NCI-H1048 (cell line): ENCODE measurements at regions not wholly inside any gene's neighbourhood (a gene's known extent, or its start where the extent isn't known, plus 50 kb on each side); places are given as distances from the start of the nearest gene placed in this dataset.

Experiments
- DNase-seq: peaks from one replicate; lab custom pipeline; 2025; lab: John Stamatoyannopoulos, UW

DNA sequence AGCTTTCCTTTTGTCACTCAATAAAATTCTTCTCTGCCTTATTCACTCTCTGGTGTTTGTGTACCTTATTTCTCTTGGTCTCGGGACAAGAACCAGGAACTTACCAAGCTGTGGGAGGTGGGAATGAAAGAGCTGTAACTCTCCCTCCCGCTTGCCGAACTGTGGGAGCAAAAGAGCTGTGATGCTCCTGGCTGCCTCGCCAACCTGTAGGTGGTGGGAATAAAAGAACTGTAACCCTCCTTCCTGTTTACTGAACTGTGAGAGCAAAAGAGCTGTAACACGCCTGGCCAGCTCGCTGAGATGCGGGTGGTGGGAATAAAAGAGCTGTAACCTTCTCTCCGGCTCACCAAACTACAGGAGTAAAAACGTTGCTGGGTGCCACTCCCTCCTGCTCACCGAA, 314.1 kb upstream of the LRIG3 start:
- DNase-seq = no peak

DNA sequence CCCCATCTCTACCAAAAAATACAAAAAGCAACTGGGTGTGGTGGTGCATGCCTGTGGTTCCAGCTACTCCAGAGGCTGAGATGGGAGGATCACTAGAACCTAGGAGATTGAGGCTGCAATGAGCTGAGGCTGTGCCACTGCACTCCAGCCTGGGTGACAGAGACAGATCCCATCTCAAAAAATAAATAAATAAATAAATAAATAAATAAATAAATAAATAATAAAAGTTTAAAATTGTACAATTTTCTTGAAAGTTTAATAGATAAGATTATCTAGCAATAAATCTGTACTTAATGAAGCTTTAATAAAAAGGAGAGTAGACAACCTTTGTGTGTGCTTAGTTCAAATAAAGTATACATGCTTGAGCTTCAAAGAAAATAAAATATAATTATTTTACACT, 310.0 kb upstream of the LRIG3 start:
- no peak for DNase-seq

DNA sequence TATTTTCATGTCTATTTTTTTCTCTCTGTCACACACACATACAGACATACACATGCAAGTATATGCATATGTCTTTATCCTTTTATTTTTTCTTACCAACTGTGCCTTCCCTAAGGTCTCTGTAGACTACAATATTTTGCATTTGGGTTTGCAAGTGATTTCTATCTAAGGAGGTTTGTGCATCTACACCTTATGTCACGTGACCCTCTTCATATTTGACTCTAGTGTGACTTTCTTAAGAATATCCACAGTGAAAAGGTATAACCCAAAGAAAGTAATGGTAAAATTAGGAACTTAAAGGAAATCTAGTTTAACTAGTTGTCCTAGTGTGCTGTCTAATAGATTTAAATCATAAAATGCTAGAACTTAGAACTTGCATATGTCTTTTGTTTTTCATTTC, 298.8 kb upstream of the LRIG3 start:
- no peak for DNase-seq

DNA sequence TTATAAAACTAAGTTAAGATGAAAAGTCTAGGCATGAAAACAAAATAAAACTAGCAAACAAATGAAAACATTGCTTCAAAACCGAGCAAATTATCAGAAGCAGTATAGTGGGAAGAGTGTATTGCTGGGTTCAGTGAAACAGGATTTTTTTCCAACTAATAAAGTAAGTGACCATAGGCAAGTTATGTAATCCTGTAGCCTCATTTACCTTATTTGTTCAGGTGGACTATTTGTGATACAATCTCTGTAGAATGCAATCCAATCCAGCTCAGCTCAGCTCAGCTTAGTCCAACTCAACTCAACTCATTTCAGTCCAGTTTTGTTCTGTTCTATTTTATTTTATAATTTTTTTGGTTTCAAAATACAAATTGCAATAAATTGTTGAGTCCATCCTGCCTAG, 276.7 kb upstream of the LRIG3 start:
- DNase-seq = no peak

DNA sequence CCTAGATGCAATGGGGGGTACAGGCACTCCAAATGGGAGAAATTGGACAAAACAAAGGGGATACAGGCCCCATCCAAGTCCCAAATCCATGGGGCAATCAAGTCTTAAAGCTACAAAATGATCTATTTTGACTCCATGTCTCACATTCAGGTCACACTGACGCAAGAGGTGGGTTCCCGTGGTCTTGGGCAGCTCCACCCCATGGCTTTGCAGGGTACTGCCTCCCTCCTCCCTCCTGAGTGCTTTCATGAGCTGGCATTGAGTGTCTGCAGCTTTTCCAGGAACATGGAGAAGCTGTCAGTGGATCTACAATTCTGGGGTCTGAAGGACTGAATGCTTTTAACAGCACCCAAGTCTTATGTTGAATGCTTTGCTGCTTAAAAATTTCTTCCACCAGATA, 274.5 kb upstream of the LRIG3 start:
- DNase-seq = no peak

DNA sequence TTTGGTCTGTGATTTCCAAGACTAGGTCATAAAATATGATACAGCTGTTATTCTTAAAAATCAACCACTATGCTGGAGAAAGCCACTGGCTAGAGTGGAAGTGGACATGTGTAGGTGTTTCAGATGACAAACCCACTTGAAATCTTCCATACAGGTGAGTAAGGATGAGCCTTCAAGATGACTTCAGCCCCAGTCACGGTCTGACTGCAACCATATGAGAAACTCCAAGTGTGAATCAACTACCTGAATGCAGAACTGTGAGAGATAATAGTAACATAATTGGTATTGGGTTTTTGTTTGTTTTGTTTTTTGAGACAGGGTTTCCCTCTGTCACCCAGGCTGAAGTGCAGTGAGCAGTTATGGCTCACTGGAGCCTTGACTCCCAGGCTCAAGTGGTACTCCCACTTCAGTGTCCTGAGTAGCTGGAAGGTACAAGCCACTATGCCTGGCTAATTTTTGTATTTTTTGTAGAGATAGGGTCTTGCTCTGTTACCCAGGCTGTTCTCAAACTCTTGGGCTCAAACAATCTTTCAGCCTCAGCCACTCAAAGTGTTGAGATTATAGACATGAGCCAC, 273.3 kb upstream of the LRIG3 start:
- no peak for DNase-seq

DNA sequence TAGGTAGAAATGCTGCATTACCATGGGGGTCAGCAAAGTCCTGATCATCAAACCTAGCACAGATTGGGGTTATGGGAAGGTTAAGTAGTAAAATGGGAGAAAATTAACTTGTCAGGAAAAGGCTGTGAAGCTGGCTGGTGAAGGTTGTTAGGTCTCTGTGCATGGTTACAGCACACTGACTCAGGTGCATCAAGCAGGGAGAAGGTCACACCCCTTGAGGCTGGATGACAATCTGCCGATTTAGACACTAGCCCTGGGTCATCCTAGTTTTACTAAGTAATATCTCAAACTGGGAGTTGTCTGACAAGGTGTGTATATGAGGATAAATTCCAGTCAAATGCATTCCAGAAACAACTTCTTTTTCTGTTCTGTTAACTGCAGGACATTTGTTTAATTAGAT, 271.1 kb upstream of the LRIG3 start:
- no peak for DNase-seq

DNA sequence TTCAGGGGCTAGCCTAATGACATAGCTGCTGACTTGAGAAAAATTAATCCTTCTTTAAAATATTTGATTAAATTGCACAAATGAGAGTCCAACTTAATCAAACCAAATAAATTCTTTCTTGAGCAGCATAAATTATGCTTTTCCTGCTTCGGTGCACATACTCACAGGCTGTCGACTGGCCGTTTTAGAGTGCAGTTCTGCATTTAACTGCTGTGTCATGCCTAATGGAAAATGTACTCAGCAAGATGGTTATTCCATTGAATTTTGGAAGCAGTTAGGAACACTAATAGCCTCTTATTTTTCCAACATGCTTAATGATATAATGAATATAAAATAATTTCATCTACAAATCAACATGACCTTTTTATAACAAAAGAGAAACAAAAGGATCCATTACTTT, 266.1 kb upstream of the LRIG3 start:
- DNase-seq = no peak

DNA sequence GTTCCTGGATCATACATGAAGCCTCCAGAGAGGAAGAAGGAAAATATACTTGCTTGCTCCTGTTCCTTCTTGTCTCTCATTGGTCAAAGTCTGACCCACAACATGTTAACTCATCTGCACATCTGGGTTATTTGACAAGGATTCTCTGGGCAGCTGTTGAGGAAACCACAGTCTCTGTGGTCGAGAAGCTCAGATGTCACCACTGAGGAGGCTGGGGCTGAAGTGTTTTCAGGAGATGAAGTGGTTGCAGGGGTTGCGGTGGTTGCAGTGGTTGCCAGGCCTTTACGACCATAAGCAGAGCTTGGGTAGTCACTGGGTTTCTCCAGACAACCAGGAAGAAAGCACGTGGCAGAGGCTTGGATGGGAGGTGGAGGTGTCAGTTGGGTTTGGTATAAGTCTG, 265.0 kb upstream of the LRIG3 start:
- DNase-seq = no peak

DNA sequence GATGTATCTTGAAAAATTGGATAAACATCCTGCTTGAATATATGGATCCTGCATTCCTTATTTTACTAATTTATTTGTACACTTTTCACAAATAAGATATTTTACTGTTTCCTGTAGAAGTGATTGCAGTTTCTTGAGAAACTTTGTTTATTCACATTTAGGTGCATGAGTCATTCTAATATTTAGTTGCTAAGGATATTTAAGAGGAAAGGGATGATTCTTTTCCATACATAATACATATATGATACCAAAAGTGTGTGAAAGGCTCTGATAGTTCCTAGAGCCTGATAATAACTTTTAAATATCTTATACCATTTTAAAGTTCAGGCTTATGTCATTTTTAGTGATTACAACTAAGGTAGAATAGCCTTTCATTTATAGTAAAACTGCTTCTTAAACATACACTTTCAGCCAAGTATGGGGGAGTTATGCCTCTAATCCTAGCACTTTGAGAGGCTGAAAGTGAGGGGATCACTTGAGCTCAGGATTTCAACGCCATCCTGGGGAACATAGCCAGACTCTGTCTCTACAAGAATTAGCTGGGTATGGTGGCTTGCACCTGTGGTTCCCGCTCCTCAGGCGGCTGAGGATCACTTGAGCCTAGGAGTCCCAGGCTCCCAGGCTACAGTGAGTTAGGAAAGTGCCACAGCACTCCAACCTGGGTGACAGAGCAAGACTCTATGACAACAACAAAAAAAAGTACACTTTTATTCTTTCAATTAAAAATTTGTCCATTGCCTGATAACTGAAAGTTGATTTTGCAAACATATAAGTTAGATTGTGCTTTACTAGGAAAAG, 262.6 kb upstream of the LRIG3 start:
- no peak for DNase-seq

DNA sequence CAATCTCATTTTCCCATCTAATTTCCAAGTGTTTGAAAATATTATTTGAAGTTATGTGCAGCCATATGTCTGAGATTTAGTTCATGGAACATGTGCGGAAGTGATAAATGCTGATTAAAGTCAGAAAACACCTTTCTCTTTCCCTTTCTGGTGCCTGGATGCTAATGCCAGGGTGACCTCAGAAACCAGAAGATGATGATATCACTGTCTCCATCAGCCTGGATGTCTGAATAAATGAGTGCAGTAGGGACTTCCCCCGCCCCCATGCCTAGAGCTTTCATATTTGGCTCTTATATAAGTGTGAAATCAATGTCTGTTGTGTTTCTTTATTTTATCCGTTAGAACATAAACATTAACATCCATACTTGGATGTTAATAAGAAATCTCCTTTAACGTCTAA, 261.9 kb upstream of the LRIG3 start:
- DNase-seq = no peak

DNA sequence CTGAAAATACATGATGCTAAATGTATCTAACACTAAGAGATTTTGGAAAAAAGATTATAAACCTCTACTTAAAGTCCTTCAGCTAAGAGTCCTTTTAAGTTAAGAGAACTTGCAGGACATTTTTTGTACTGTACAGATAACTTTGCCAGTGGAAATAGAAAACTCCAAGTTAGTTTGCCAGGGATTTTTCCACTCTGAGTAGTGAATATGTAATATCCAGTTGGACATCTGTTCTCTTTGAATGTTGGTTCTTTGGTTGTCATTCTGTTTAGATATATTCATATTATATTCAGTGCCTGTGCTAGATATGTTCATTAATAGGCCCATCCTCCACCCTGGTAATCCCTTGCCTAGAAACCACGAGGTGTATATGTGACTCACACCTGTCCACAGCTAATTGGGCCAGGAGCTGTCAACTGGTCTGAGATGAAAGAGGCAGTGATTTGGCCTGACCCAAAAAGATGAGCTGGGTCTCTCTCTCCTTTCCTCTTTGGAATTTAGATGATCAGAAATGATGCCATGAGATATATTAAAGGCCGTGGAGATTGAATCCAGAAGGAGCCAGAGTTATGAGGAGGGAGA, 261.0 kb upstream of the LRIG3 start:
- no peak for DNase-seq

DNA sequence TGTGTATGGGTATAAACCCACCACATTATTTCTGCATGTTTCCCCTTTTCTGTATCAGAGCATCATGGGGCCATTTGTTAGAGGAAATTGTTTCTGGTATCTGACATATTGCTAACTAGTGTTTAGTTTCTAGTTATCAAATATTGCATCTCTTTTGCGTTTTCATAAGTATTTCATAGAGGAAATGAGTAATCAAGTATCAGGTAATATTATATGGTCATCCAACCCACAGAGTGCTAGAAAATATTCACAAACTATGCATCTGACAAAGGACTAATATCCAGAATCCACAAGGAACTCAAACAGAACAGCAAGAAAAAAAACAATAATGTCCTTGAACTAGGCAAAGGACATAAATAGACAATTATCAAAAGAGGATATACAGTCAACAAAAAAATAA, 258.9 kb upstream of the LRIG3 start:
- DNase-seq = no peak

DNA sequence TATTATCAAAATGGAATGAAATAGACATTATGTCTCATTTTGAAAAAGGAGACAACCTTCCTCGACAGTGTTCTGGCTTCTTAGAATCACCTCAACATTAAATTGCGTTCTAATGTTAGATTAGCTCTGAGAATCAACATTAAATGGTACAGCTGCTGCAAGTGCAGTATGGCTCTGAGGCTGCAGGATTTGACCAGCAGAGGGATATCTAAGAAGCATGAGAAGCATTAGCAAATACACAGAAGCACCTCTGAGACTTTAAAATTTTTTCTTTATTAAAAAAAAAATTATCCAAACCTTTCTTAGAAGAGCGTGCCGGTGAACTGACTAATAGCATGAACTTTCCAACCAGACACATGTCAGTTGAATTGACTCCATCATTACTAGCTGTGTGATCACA, 253.4 kb upstream of the LRIG3 start:
- no peak for DNase-seq

DNA sequence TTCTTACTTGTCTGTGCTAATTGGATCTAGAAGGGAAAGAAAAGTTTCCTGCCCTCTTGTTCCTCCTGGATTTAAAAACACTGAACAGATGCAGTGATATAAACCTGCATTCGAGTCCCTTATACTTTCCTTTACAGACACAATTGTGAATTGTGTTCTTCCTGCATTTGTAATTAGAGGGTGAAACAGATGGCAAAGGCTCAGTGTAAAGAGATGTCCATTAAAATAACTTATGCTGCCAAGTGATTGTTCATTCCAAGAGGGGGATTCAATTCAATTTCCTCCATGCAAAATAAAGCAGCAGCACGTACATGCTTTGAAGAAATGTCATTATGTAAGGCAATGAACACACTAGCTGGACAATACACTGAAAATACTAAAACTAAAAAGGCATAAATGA, 248.3 kb upstream of the LRIG3 start:
- no peak for DNase-seq

DNA sequence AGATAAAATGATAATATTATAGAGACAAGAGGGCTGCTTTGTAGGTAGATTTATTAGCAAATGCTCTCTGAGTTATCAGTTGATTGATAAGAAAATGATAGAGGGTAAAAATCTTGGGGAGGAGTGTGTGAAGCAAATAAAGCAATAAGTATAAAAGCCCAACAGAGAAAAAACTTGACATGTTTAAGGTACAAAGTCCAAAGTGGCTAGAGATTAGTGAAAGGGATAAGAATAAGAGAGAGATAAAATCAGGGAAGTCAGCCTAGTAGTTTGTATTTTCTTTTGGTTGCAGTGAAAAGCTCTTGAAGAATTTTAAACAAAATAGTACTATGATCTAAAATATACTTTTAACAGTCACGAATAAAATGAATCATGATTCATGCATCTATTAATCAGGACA, 246.2 kb upstream of the LRIG3 start:
- DNase-seq = no peak

DNA sequence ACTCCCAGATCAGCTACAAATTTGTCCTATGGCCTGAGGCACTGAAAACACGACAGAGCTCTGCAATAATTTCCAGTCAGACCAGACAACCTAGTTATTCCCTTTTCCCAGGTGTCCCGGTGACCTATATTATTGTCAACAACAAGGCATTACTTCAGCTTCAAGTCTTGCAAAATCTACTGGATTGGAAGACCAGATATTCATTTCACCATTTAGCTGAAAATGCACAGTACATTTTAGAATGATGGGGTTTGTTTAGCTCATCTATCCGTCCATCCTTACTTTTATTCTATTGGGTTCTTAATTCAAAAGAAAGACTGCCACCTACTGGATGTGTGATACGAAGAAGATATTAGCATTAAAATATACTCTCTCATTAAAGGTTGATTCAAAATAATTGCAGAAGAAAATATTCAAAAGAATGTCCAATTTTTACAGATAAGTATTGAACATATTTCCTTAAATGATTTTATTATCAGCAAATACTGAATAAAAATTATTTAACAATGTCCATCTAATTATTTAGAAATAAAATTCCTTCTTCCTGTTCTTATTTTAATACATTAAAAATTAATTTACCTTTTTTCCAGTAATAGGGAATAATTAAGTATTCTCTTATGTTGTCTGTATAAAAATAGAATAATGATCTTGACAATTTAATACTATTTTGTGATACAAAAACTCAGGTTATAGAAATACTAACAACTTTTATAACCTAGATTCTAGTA, 244.9 kb upstream of the LRIG3 start:
- no peak for DNase-seq

DNA sequence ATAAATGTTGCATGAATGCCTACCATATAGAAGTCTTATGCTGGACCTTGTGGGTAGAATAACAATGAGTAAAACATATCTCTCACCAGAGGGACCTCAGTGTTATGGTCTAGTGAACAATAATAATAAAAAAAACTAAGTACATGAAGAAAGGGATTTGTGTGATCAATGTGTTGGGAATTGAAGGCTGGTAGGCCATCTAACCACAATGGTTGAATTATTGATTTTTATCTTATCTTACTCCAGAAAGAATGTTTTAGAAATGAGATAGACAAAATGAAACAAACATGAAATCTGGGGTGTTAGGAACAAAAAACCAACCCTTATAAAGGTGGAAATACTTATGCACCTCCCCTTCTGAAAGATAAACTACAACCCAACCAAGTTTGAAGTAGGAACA, 243.9 kb upstream of the LRIG3 start:
- DNase-seq = no peak

DNA sequence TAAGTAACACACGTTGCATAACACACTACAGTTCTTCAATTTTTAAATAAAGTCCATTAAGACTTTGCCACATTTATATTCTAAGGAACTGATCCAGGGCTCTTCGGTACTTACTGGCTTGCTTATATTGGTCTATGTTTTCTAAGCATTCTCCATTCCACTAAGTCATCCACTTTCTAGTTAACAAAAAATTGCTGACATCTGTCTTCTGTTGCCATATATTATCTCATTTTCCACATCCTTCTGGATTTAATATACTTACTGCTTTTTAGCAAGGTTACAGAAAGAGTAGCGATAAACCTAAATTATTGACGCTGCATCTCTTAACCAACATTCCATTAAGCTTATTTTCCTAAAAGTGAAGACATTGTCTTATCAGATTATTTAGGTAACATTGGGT, 238.4 kb upstream of the LRIG3 start:
- no peak for DNase-seq

DNA sequence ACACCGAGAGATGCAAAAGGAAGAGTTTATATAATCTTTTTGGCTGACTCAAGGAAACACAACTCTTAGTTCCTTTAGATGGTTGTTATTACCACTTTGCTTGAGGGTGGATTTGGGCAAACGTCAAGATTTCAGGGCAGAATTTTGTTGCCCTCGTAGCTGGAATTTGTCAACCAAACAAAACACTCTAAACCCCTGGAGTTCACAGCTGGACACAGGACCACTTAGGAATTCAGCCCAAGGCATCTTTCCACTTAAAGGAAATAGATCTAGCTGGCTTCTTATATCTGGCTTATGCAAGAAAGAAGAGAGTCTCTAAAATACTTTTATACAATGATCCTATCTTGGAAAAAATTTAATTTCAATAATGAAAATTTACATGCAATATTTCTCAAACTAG, 237.8 kb upstream of the LRIG3 start:
- DNase-seq = no peak

DNA sequence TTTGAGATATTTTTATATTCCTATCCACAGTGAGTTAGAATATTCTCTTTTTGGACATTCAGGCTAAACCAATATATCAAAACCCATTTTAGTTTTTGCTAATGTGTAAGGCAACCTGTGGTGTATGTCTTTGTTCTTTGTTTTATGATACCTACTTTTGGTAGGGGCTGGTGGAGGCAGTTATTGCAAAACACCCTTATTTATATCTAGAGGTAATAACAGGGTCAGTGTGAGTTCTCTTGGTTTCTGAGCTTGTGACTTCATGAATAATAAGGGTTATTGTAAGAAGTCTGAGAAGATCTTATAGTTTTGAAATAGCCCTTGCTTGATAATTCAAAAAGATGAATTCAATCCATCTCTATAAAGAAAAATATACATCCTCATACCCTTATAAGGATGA, 235.1 kb upstream of the LRIG3 start:
- DNase-seq = no peak

DNA sequence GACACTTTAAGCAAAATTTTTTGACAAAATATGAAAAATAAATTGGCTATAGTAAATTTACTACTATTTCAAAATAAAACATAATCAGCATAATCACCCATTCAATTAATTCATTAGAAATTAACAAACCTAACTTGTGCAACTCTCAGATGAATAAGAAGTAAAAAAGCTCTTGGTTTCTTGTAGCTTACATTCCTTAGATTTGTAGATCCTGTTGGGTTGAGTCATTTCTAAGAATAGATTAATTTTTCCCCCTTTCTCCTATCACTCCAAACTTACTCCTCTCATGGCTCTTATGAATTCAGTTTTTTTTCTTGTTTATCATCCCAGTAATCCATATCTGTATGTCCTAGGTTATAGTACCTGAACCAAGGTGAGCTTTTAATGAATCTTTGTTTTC, 230.9 kb upstream of the LRIG3 start:
- DNase-seq = no peak

DNA sequence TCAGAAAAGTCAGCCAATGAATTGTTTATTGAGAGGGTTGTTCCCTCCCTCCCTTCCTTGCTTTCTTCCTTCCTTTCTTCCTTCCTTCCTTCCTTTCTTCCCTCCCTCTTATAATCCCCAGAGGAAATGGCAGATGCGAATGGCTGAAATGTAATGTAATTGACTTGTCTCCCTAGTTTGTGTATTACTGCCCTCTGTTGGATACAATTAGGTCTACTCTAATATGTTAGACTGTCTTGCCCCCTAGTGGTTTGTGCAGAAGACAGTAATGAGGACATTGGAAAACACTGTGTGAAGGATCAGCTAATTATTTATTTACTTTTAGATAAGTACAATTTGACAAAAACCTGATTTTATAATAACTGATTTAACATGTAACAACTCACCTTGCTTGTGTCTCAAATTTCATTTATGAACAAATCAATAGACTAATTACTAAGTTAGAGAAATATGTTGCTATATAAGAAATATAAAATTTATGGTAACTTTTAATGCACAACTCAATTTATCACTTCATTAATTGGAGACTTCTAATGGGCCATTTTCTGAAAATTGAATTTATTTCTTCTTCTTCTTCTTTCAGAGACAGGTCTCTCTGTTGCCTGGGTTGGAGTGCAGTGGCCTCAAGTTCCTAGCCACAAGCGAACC, 229.8 kb upstream of the LRIG3 start:
- peak; percentile 46 for DNase-seq
